CD1c-positive myeloid dendritic cell (primary cell): ENCODE measurements at regions not wholly inside any gene's neighbourhood (a gene's known extent, or its start where the extent isn't known, plus 50 kb on each side); places are given as distances from the start of the nearest gene placed in this dataset.
"Not testable (repeated sequence)": the region's sequence is repeated elsewhere in the genome, so short reads cannot be mapped to it uniquely, and the experiment has no call there.

Source experiments
- DNase-seq: peaks from one replicate; pipeline ENCODE4 v3.0.0-alpha.2; 2016; ENCODE audit errors: extremely low spot score

GRCh38 chr5:40224421-40224820 lies 455.3 kb upstream of the PTGER4 start:
- DNase-seq, result no peak

- no peak for DNase-seq
Measured at GRCh38 chr5:40223884-40224402, 455.8 kb upstream of the PTGER4 start.

GRCh38 chr5:40221796-40222195 lies 457.9 kb upstream of the PTGER4 start:
- no peak for DNase-seq

GRCh38 chr5:40221255-40221654 lies 458.5 kb upstream of the PTGER4 start:
- DNase-seq, result no peak

- DNase-seq, result no peak
Measured at GRCh38 chr5:40220260-40220659, 459.5 kb upstream of the PTGER4 start.

- no peak for DNase-seq
Measured at GRCh38 chr5:40217553-40217952, 462.2 kb upstream of the PTGER4 start.

GRCh38 chr5:40210694-40211093 lies 469.0 kb upstream of the PTGER4 start:
- no peak for DNase-seq

- no peak for DNase-seq
Measured at GRCh38 chr5:40206030-40206429, 473.7 kb upstream of the PTGER4 start.

GRCh38 chr5:40204144-40204543 lies 475.6 kb upstream of the PTGER4 start:
- DNase-seq, result no peak

GRCh38 chr5:40202814-40203440 lies 476.8 kb upstream of the PTGER4 start:
- DNase-seq, result no peak

GRCh38 chr5:40198736-40199135 lies 481.0 kb upstream of the PTGER4 start:
- DNase-seq, result no peak

GRCh38 chr5:40195574-40195973 lies 484.1 kb upstream of the PTGER4 start:
- DNase-seq, result not testable (repeated sequence)

- DNase-seq, result no peak
Measured at GRCh38 chr5:40191150-40191549, 488.6 kb upstream of the PTGER4 start.

GRCh38 chr5:40172721-40173120 lies 507.0 kb upstream of the PTGER4 start:
- no peak for DNase-seq

GRCh38 chr5:40171971-40172370 lies 507.7 kb upstream of the PTGER4 start:
- no peak for DNase-seq

- DNase-seq, result no peak
Measured at GRCh38 chr5:40167283-40167682, 512.4 kb upstream of the PTGER4 start.

- no peak for DNase-seq
Measured at GRCh38 chr5:40166802-40167201, 512.9 kb upstream of the PTGER4 start.

- peak; percentile 23 for DNase-seq
Measured at GRCh38 chr5:40165789-40166728, 513.7 kb upstream of the PTGER4 start.

GRCh38 chr5:40165106-40165788 lies 514.5 kb upstream of the PTGER4 start:
- DNase-seq, result no peak

- no peak for DNase-seq
Measured at GRCh38 chr5:40160435-40160834, 519.3 kb upstream of the PTGER4 start.

GRCh38 chr5:40154194-40154593 lies 525.5 kb upstream of the PTGER4 start:
- DNase-seq, result no peak

GRCh38 chr5:40150896-40151295 lies 528.8 kb upstream of the PTGER4 start:
- DNase-seq, result no peak
